Fibroblast of lung (primary cell): ENCODE measurements at regions not wholly inside any gene's neighbourhood (a gene's known extent, or its start where the extent isn't known, plus 50 kb on each side); places are given as distances from the start of the nearest gene placed in this dataset.

Source experiments
- CTCF ChIP-seq, 2 donors: IDR thresholded peaks in 1 of 2; conservative IDR thresholded peaks in 1 of 2; 1 replicate in 1 of 2; 2 replicates in 1 of 2; pipeline ENCODE4 v1.5.1; 2011 to 2012; ENCODE audit warnings: low read length in 2 of 2, control low read depth in 1 of 2, inconsistent platforms in 1 of 2, low read depth in 1 of 2, mild to moderate bottlenecking in 1 of 2
- EZH2 ChIP-seq: IDR thresholded peaks from 2 replicates; pipeline ENCODE4 v1.5.1; 2012; ENCODE audit warnings: low read length, control low read depth, mild to moderate bottlenecking; ENCODE audit errors: missing control alignments

- TF ChIP-seq EZH2: no peak
- TF ChIP-seq CTCF (conservative IDR thresholded peaks at IDR 0.05 in 1 of 2, IDR thresholded peaks at IDR 0.05 in 1 of 2; ENCODE audit: low read depth in 1 of 2, low read length in 2 of 2): no peak
Observed at GRCh38 chr2:107086497-107086896, 200.5 kb upstream of the ST6GAL2 start.
